ENCODE measurements at regions not wholly inside any gene's neighbourhood (a gene's known extent, or its start where the extent isn't known, plus 50 kb on each side); places are given as distances from the start of the nearest gene placed in this dataset.

- no peak for TF ChIP-seq RXRA (IDR thresholded peaks at IDR 0.05)
- TF ChIP-seq CTCF (IDR thresholded peaks at IDR 0.05; ENCODE audit: low read depth, low read length, missing input control), result no peak
- no peak for TF ChIP-seq FOXA2 (IDR thresholded peaks at IDR 0.05)
- TF ChIP-seq NR2F2 (IDR thresholded peaks at IDR 0.05), result no peak
Observed at GRCh38 chr7:13050703-13051102, 363.3 kb downstream of the ARL4A start (continued).

GRCh38 chr7:13055732-13056368, 368.4 kb downstream of the ARL4A start:
- TF ChIP-seq HNF4G (IDR thresholded peaks at IDR 0.05), result no peak
- TF ChIP-seq EGR1 (IDR thresholded peaks at IDR 0.05; ENCODE audit: low read depth in 2 of 2), result no peak
- no peak for TF ChIP-seq JUND (IDR thresholded peaks at IDR 0.05)
- no peak for TF ChIP-seq HNF4A (conservative IDR thresholded peaks at IDR 0.05)
- no peak for TF ChIP-seq ATF3 (IDR thresholded peaks at IDR 0.05)
- Histone ChIP-seq H3K4me3 (ENCODE audit: low read depth in 1 of 3, low read length in 3 of 3) (no peak overlapping the region), H3K9me3 (ENCODE audit: control insufficient read depth in 4 of 4, low read length in 3 of 4) (no peaks in the 10 kb centered on the region), H3K4me1 (ENCODE audit: control insufficient read depth in 4 of 4, insufficient read depth in 4 of 4, low read length in 3 of 4) (no peaks in the 10 kb centered on the region), H3K36me3 (ENCODE audit: control insufficient read depth in 4 of 4, insufficient read depth in 3 of 4, low read depth in 1 of 4, low read length in 3 of 4) (no peaks in the 10 kb centered on the region), H3K27ac (ENCODE audit: low read depth in 1 of 2, low read length in 2 of 2) (no peak overlapping the region), H3K9ac (ENCODE audit: low read depth in 1 of 2, low read length in 2 of 2) (no peak overlapping the region), H3K27me3 (ENCODE audit: control insufficient read depth in 4 of 4, insufficient read depth in 4 of 4, low read length in 3 of 4) (no peaks in the 10 kb centered on the region)
- no peak for DNase-seq (ENCODE audit: low spot score)
- WGBS, result 76% methylated on average over 2 of the region's 2 CpGs

- WGBS, result 73% methylated on average over 6 of the region's 6 CpGs
- Histone ChIP-seq H3K4me1 (ENCODE audit: control insufficient read depth in 4 of 4, insufficient read depth in 4 of 4, low read length in 3 of 4) (no peaks in the 10 kb centered on the region), H3K9me3 (ENCODE audit: control insufficient read depth in 4 of 4, low read length in 3 of 4) (no peaks in the 10 kb centered on the region), H3K36me3 (ENCODE audit: control insufficient read depth in 4 of 4, insufficient read depth in 3 of 4, low read depth in 1 of 4, low read length in 3 of 4) (no peaks in the 10 kb centered on the region), H3K27ac (ENCODE audit: low read depth in 1 of 2, low read length in 2 of 2) (peak overlapping the region in 1 of 2 donors; percentile 46), H3K4me3 (ENCODE audit: low read depth in 1 of 3, low read length in 3 of 3) (peak overlapping the region in 1 of 3 donors; percentile 49), H3K27me3 (ENCODE audit: control insufficient read depth in 4 of 4, insufficient read depth in 4 of 4, low read length in 3 of 4) (no peaks in the 10 kb centered on the region), H3K9ac (ENCODE audit: low read depth in 1 of 2, low read length in 2 of 2) (no peak overlapping the region)
- no peak for DNase-seq (ENCODE audit: low spot score)
- TF ChIP-seq RAD21 (IDR thresholded peaks at IDR 0.05) (no peak), FOXA1 (IDR thresholded peaks at IDR 0.05) (no peak), YY1 (IDR thresholded peaks at IDR 0.05) (no peak), FOXA2 (IDR thresholded peaks at IDR 0.05) (no peak), HNF4G (IDR thresholded peaks at IDR 0.05) (no peak), RXRA (IDR thresholded peaks at IDR 0.05) (no peak), EGR1 (IDR thresholded peaks at IDR 0.05; ENCODE audit: low read depth in 2 of 2) (no peak), HNF4A (conservative IDR thresholded peaks at IDR 0.05) (no peak), TAF1 (conservative IDR thresholded peaks at IDR 0.05) (no peak), GABPA (IDR thresholded peaks at IDR 0.05 in 1 of 2, conservative IDR thresholded peaks at IDR 0.05 in 1 of 2) (no peak), MAX (IDR thresholded peaks at IDR 0.05) (no peak), ATF3 (IDR thresholded peaks at IDR 0.05) (no peak), NR2F2 (IDR thresholded peaks at IDR 0.05) (no peak)
Observed at GRCh38 chr7:13057462-13058200, 370.2 kb downstream of the ARL4A start.

Measured in liver (tissue), 8 donors.